Activated CD8-positive, alpha-beta memory T cell treated with anti-CD3 and anti-CD28 coated beads for 24 hours (primary cell): ENCODE measurements at regions not wholly inside any gene's neighbourhood (a gene's known extent, or its start where the extent isn't known, plus 50 kb on each side); places are given as distances from the start of the nearest gene placed in this dataset.

Experiments
- DNase-seq: peaks from one replicate; pipeline ENCODE4 v3.0.0-alpha.2; 2020

- no peak for DNase-seq
These were observed 102.3 kb downstream of the ZNF608 start for GRCh38 chr5:124644138-124644537.

GRCh38 chr5:124643336-124643735 is 103.1 kb downstream of the ZNF608 start:
- no peak for DNase-seq

GRCh38 chr5:124642151-124642550 is 104.3 kb downstream of the ZNF608 start:
- DNase-seq = no peak

- no peak for DNase-seq
These were observed 105.2 kb downstream of the ZNF608 start for GRCh38 chr5:124641154-124641792.

- DNase-seq = no peak
These were observed 107.3 kb downstream of the ZNF608 start for GRCh38 chr5:124639095-124639665.

- no peak for DNase-seq
These were observed 109.4 kb downstream of the ZNF608 start for GRCh38 chr5:124637011-124637410.

DNA sequence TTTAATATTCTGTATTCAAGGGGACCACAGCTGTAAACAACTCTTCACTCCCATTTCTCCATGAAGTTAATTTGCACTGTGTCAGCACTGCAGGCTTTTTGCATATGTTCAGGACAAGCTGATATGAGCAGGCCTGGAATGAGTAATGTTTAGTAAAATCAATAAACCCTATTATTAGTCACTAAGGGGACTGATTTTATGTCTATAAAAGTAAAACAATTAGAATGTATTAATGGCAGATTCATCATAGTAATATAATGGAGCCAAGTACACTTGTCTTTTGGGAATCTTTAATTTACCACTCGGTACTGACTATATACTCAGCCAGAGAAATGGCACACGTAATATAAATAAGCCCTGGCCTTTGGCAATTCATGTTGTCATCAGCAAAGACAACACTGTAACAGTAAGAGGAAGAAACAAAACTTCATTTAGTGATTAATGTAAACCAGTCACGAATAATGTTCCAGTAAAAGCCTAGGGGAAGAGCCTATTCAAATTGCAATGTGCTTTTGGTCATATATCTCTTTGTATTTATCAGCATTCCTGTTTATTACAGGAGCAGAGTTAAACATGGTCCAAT is 111.6 kb downstream of the ZNF608 start:
- DNase-seq = no peak

DNA sequence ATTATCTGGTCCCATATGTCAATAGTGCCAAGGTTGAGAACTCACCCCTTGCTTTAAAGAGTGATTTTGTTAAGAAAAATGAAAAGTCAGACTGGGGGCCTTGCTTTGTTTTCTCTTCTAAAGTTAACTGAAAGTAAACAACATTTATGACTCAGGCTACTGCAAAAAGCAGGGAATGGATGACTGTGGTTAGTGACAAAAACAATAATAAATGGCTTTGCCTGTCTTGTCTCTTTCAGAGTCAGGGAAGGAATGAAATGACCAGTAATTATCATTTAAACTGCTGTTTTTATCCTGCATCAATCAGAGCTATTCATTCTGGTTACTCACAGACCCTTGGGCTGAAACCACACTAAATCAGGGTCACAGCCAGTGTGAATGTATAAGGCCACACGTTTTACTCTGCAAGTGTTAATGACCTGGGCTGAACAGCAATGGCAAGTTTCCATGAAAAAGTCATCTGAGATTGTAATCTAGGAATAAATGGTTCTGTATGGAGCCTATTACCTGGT is 112.2 kb downstream of the ZNF608 start:
- DNase-seq = no peak

GRCh38 chr5:124633209-124633608 is 113.2 kb downstream of the ZNF608 start:
- no peak for DNase-seq

DNA sequence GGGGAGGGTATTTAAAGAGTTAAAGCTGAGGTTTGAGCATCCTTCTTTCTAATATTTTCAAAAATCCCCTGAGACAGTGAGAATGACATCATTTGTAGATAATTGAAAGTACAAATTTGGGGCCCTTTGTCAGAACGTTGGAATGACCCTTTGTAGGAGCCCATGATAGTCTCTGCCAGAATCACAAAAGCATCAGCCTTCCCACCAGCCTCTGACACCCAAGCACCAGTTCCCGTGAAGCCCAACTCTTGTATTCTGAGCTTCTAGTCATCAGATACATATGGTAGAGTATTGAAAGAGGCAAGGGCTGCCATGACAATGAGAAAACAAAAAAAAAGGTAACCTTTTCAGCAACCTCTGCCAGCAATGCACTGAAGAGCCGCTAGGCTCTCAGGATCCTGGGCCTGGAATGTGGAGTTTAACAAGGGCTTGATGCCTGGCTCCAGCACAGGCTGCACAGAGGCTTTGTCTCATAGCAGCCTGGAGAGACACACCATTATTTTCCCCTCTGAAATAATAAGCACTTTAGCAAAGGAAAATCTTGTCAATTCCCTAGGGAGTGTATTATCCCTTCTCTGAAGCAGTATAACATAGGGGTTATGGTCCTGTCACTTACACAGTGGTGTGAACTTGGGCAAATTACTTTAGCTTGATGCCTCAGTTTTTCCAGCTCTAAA is 114.4 kb downstream of the ZNF608 start:
- DNase-seq = no peak

- DNase-seq = no peak
These were observed 115.4 kb downstream of the ZNF608 start for GRCh38 chr5:124630767-124631704.

GRCh38 chr5:124628721-124629596 is 117.5 kb downstream of the ZNF608 start:
- no peak for DNase-seq

GRCh38 chr5:124627815-124628595 is 118.4 kb downstream of the ZNF608 start:
- no peak for DNase-seq

DNA sequence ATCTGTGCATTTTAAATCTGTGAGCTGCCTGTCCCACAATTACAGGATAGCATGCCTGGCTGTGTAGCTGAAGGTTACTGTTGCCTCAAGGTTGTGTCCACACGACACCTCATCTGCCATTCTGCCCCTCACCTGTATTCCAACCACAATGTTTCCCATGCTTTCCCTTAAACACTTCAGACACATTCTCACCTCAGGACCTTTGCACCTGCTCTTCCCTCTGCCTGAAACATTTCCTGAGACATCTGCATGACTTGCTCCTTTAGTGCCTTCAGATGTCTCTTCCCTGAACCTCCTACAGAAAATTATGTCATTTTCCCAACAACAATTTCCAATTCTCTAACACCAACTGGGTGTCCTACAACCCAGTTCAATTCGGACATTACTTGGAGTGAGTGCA is 120.4 kb downstream of the ZNF608 start:
- DNase-seq = no peak

- DNase-seq = no peak
These were observed 123.2 kb downstream of the ZNF608 start for GRCh38 chr5:124623265-124623664.

GRCh38 chr5:124622851-124623250 is 123.6 kb downstream of the ZNF608 start:
- DNase-seq = no peak

GRCh38 chr5:124621279-124621678 is 125.2 kb downstream of the ZNF608 start:
- DNase-seq = no peak

- no peak for DNase-seq
These were observed 125.7 kb downstream of the ZNF608 start for GRCh38 chr5:124620743-124621142.

DNA sequence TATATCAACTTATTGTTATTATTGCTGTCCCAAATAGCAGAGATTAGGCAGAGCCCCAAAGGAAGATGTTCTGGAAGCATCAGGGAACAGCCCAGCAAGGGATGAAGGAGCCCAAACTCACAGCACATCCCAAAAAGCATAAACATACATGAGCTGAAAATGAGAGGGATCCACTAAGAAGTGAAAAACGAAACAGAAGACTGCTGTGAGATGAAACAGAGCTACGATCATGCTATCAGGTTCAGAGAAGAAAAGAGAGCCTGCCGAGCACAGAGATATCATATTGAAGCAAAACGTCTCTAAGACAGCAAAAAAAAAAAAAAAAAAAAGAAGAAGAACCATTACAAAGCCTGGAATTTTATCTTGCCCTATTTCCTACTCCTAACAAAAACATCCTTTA is 127.3 kb downstream of the ZNF608 start:
- no peak for DNase-seq

DNA sequence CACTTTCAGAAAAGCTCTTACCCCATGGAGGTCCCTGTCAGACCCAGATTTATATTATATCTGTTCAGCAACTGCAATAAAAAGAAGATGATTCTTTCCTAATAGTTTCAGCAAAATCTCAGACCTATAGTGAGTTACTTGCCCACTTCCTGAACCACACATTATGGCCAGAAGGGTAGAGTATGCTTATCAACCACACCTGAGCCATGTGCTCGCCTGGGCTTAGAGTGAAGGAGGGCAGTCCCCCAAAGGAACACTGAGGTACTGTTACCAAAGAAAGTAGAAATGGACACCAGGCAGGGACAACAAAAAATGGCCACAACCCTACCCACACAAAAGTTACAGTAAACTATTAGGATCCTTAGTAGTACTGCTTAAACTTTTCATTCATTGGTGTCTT is 128.7 kb downstream of the ZNF608 start:
- no peak for DNase-seq

GRCh38 chr5:124614836-124615385 is 131.5 kb downstream of the ZNF608 start:
- DNase-seq = no peak
